PC-9 (cell line): ENCODE measurements at regions not wholly inside any gene's neighbourhood (a gene's known extent, or its start where the extent isn't known, plus 50 kb on each side); places are given as distances from the start of the nearest gene placed in this dataset.
"Not testable (repeated sequence)": the region's sequence is repeated elsewhere in the genome, so short reads cannot be mapped to it uniquely, and the experiment has no call there.

Experiments used
- BruUV-seq: library from RNA; stranded (reverse); fragments of 400-500 nt; replicated peaks from 2 replicates; lab custom pipeline; 2021; lab: Mats Ljungman, UMichigan
- CTCF ChIA-PET: fragments of 300-600 bp; sonication (Branson Sonifier 250); formaldehyde crosslinking; loops from one replicate; lab custom pipeline; 2022; ENCODE audit warnings: antibody characterized with exemption; lab: Charles Lee
- POLR2A ChIA-PET: fragments of 300-600 bp; sonication (Branson Sonifier 250); formaldehyde crosslinking; loops from one replicate; lab custom pipeline; 2022; ENCODE audit warnings: antibody characterized with exemption; ENCODE audit not compliant: unreplicated experiment; lab: Charles Lee
- DNase-seq, 2 experiments: peaks; one replicate each; pipeline versions ENCODE4 v3.0.0 to v3.0.0-alpha.2; 2015 to 2022; ENCODE audit warnings: mixed read lengths in 1 of 2
- H2AFZ ChIP-seq: fragments of 200-600 bp; sonication (generic); 2 replicates; pipeline ENCODE4 v1.8.1; 2017; ENCODE audit warnings: antibody characterized with exemption
- H3F3A ChIP-seq: fragments of 200-600 bp; sonication (generic); 2 replicates; pipeline ENCODE4 v1.8.1; 2017; ENCODE audit warnings: antibody characterized with exemption, mild to moderate bottlenecking, low read depth; ENCODE audit not compliant: insufficient read depth
- H3K27ac ChIP-seq: fragments of 200-600 bp; sonication (generic); 2 replicates; pipeline ENCODE4 v1.6.1; 2016; ENCODE audit warnings: mixed run types
- H3K27me3 ChIP-seq: fragments of 200-600 bp; sonication (generic); 2 replicates; pipeline ENCODE4 v1.6.1; 2016; ENCODE audit warnings: low read depth, mixed run types; ENCODE audit not compliant: insufficient read depth
- H3K36me3 ChIP-seq: fragments of 200-600 bp; sonication (generic); 2 replicates; pipeline ENCODE4 v1.6.1; 2016; ENCODE audit warnings: low read depth, mixed run types
- H3K4me1 ChIP-seq: fragments of 200-600 bp; sonication (generic); replicated peaks from 2 replicates; pipeline ENCODE4 v1.6.1; 2016; ENCODE audit warnings: mixed run types; ENCODE audit not compliant: insufficient read depth
- H3K4me2 ChIP-seq: fragments of 200-600 bp; sonication (generic); 2 replicates; pipeline ENCODE4 v1.6.1; 2017; ENCODE audit warnings: mixed run types
- H3K4me3 ChIP-seq: fragments of 200-600 bp; sonication (generic); 2 replicates; pipeline ENCODE4 v1.6.1; 2016; ENCODE audit warnings: mixed run types
- H3K79me2 ChIP-seq: fragments of 200-600 bp; sonication (generic); 2 replicates; pipeline ENCODE4 v1.6.1; 2017; ENCODE audit warnings: low read depth, mixed run types
- H3K9me2 ChIP-seq: fragments of 200-600 bp; sonication (generic); 2 replicates; pipeline ENCODE4 v1.8.1; 2017; ENCODE audit warnings: mild to moderate bottlenecking; ENCODE audit not compliant: insufficient read depth
- H3K9me3 ChIP-seq: fragments of 200-600 bp; sonication (generic); 2 replicates; pipeline ENCODE4 v1.8.1; 2016; ENCODE audit warnings: low read depth; ENCODE audit not compliant: insufficient read depth
- H4K20me1 ChIP-seq: fragments of 200-600 bp; sonication (generic); 2 replicates; pipeline ENCODE4 v1.8.1; 2017; ENCODE audit not compliant: insufficient read depth
- CTCF ChIP-seq: fragments of 200-600 bp; sonication (generic); conservative IDR thresholded peaks from 2 replicates; pipeline ENCODE4 v1.6.1; 2017; ENCODE audit warnings: mixed run types, antibody characterized with exemption, mild to moderate bottlenecking, moderate library complexity
- EZH2 ChIP-seq: fragments of 200-600 bp; sonication (generic); IDR thresholded peaks from 2 replicates; pipeline ENCODE4 v1.8.0; 2017; ENCODE audit warnings: antibody characterized with exemption, low read depth
- intact Hi-C: fragments of 100-400 bp; cut with micrococcal nuclease; formaldehyde crosslinking; loops from one replicate; pipeline ENCODE4 v1.10.0; 2022; ENCODE audit not compliant: unreplicated experiment

- no peak overlapping the region for H3K4me2 ChIP-seq
- intact Hi-C loops: no loop called here
- ChIA-PET POLR2A (no interaction called here), CTCF (no interaction called here)
- no peaks in the 10 kb centered on the region for H3K27me3 ChIP-seq
- TF ChIP-seq CTCF: no peak
- no peak for TF ChIP-seq EZH2
- DNase-seq: no peak
- BruUV-seq: no TSS peak
- no peaks in the 10 kb centered on the region for H3K36me3 ChIP-seq
- no peaks in the 10 kb centered on the region for H3K79me2 ChIP-seq
- H2AFZ ChIP-seq: no peak overlapping the region
- no peaks in the 10 kb centered on the region; the same call in 1 of the 2 replicates for H3K9me2 ChIP-seq
- peaks cover 5% of the 10 kb centered on the region; the same call in 1 of the 2 replicates for H3F3A ChIP-seq
- peaks cover 26% of the 10 kb centered on the region for H3K9me3 ChIP-seq
- H4K20me1 ChIP-seq: no peaks in the 10 kb centered on the region
- H3K27ac ChIP-seq: no peak overlapping the region
- no peak overlapping the region for H3K4me3 ChIP-seq
- H3K4me1 ChIP-seq: no peaks in the 10 kb centered on the region
Observed at GRCh38 chr3:189430166-189430565, 201.0 kb upstream of the TP63 start.

GRCh38 chr3:189442257-189442656 lies 188.9 kb upstream of the TP63 start:
- H3K79me2 ChIP-seq, intact Hi-C loops, BruUV-seq, CTCF ChIA-PET, H3K4me1 ChIP-seq, H3K4me2 ChIP-seq, H3K27ac ChIP-seq, H3K36me3 ChIP-seq, H3K9me3 ChIP-seq, H4K20me1 ChIP-seq, H3K4me3 ChIP-seq, H3K9me2 ChIP-seq, POLR2A ChIA-PET, H3K27me3 ChIP-seq, H2AFZ ChIP-seq, DNase-seq, H3F3A ChIP-seq: not testable (repeated sequence)

- no peaks in the 10 kb centered on the region for H4K20me1 ChIP-seq
- DNase-seq: peak in 1 of 2 experiments; percentile 39
- peaks cover 3% of the 10 kb centered on the region; the same call in 1 of the 2 replicates for H3K9me2 ChIP-seq
- H3K79me2 ChIP-seq: no peaks in the 10 kb centered on the region
- no peak overlapping the region for H3K4me2 ChIP-seq
- no peak overlapping the region for H3K27ac ChIP-seq
- TF ChIP-seq CTCF: no peak
- no peak for TF ChIP-seq EZH2
- H3F3A ChIP-seq: no peaks in the 10 kb centered on the region
- no peak overlapping the region for H2AFZ ChIP-seq
- no peaks in the 10 kb centered on the region for H3K36me3 ChIP-seq
- intact Hi-C loops: no loop called here
- no peaks in the 10 kb centered on the region for H3K4me1 ChIP-seq
- peaks cover 15% of the 10 kb centered on the region for H3K9me3 ChIP-seq
- POLR2A ChIA-PET: interaction anchor here (0.6 kb wide), 1 partner anchor 66 kb away, joined by 3 read pairs; no protein-coding TSS in a partner anchor
- H3K27me3 ChIP-seq: no peaks in the 10 kb centered on the region
- H3K4me3 ChIP-seq: no peak overlapping the region
- BruUV-seq: no TSS peak
- CTCF ChIA-PET: no interaction called here
Observed at GRCh38 chr3:189446959-189447560, 184.1 kb upstream of the TP63 start.
